A549 (cell line): ENCODE measurements at regions not wholly inside any gene's neighbourhood (a gene's known extent, or its start where the extent isn't known, plus 50 kb on each side); places are given as distances from the start of the nearest gene placed in this dataset.
A peak's percentile ranks its signal among the peaks of the same experiment; 100 is the strongest.
"Not testable (repeated sequence)": the region's sequence is repeated elsewhere in the genome, so short reads cannot be mapped to it uniquely, and the experiment has no call there.

Experiments
- ATAC-seq, 2 experiments: fragments of 200-7000 bp in 1 of 2; fragments of >200 bp in 1 of 2; cut with Nextera tagmentation in 1 of 2; cut with Tn5 transposase in 1 of 2; 3 replicates each; pipeline versions ENCODE4 v1.8.0 to v1.9.1; 2018 to 2020; ENCODE audit warnings: mild to moderate bottlenecking in 1 of 2, moderate library complexity in 1 of 2
- CTCF ChIA-PET: fragments of 300-600 bp; sonication (Branson Sonifier 250); formaldehyde crosslinking; extraction: SDS; loops from one replicate; lab custom pipeline; 2021; ENCODE audit warnings: antibody characterized with exemption, inconsistent platforms; lab: Yijun Ruan, JAX
- POLR2A ChIA-PET: fragments of 350-600 bp; formaldehyde crosslinking; extraction: SDS; loops from one replicate; lab custom pipeline; 2021; ENCODE audit warnings: antibody characterized with exemption, inconsistent platforms; lab: Yijun Ruan, JAX
- DNase-seq, 2 experiments: peaks; one replicate each; pipeline versions ENCODE4 v3.0.0 to v3.0.0-alpha.2; 2011 to 2016; ENCODE audit warnings: low read depth in 1 of 2, low spot score in 1 of 2
- FAIRE-seq: peaks from 2 replicates; lab custom pipeline; 2011; peaks lifted over from hg19 to GRCh38; lab: Jason Lieb, UNC
- H3K27ac ChIP-seq, 2 experiments: fragments of >200 bp; sonication (Bioruptor Twin); formaldehyde crosslinking; 3 replicates each; pipeline ENCODE4 v1.5.1; 2016 to 2017
- H3K4me1 ChIP-seq: fragments of >200 bp; sonication (Bioruptor Twin); formaldehyde crosslinking; 3 replicates; pipeline ENCODE4 v1.6.1; 2016
- H3K4me2 ChIP-seq: fragments of >200 bp; sonication (Bioruptor Twin); formaldehyde crosslinking; 3 replicates; pipeline ENCODE4 v1.6.1; 2016
- H3K4me3 ChIP-seq: fragments of >200 bp; sonication (Bioruptor Twin); formaldehyde crosslinking; 3 replicates; pipeline ENCODE4 v1.5.1; 2016
- H3K9me3 ChIP-seq: fragments of >200 bp; sonication (Bioruptor Twin); formaldehyde crosslinking; 3 replicates; pipeline ENCODE4 v1.6.1; 2016
- CBX8 ChIP-seq: fragments of 200-600 bp; sonication (generic); IDR thresholded peaks from 2 replicates; pipeline ENCODE4 v1.6.1; 2016
- EHF ChIP-seq: fragments of 250-450 bp; sonication (Bioruptor Pico); IDR thresholded peaks from 2 replicates; pipeline ENCODE4 v1.5.0; 2020; ENCODE audit warnings: mild to moderate bottlenecking
- FOSL2 ChIP-seq, 2 experiments: fragments of 450-650 bp in 1 of 2; fragments of >200 bp in 1 of 2; sonication (Bioruptor Twin) in 1 of 2; formaldehyde crosslinking; IDR thresholded peaks; 2 replicates each; pipeline versions ENCODE4 v1.5.0 to v1.6.1; 2016 to 2020; ENCODE audit warnings: mild to moderate bottlenecking in 1 of 2, moderate library complexity in 1 of 2
- GATA3 ChIP-seq: IDR thresholded peaks from 2 replicates; pipeline ENCODE4 v1.6.1; 2012; ENCODE audit warnings: borderline replicate concordance
- HDAC2 ChIP-seq: fragments of 200-600 bp; sonication (generic); IDR thresholded peaks from 2 replicates; pipeline ENCODE4 v1.6.1; 2016
- HOXB13 ChIP-seq: fragments of 250-450 bp; sonication (Bioruptor Pico); IDR thresholded peaks from 2 replicates; pipeline ENCODE4 v1.5.0; 2020; ENCODE audit warnings: low read depth, mild to moderate bottlenecking, moderate library complexity
- MAZ ChIP-seq: fragments of 150-350 bp; IDR thresholded peaks from 2 replicates; pipeline ENCODE4 v1.6.1; 2014; ENCODE audit warnings: antibody characterized with exemption, low read depth, low read length, borderline replicate concordance
- MYC ChIP-seq: IDR thresholded peaks from 2 replicates; pipeline ENCODE4 v1.6.1; 2012; ENCODE audit warnings: mild to moderate bottlenecking, inconsistent platforms, low read length, improper control_type of control experiment, borderline replicate concordance
- RCOR1 ChIP-seq: fragments of 150-350 bp; IDR thresholded peaks from 2 replicates; pipeline ENCODE4 v1.6.1; 2014; ENCODE audit warnings: antibody characterized with exemption, low read length, low read depth
- RFX5 ChIP-seq: fragments of 450-650 bp; IDR thresholded peaks from 2 replicates; pipeline ENCODE4 v1.7.1; 2014; ENCODE audit warnings: antibody characterized with exemption, mild to moderate bottlenecking, moderate library complexity
- ZSCAN20 ChIP-seq: fragments of 250-450 bp; sonication (Bioruptor Pico); IDR thresholded peaks from 2 replicates; pipeline ENCODE4 v1.8.0; 2022; ENCODE audit warnings: mild to moderate bottlenecking, moderate library complexity
- WGBS: methylation state at CpG from one replicate; pipeline ENCODE4 v1.1.6; 2017; ENCODE audit errors: missing lambda C conversion rate; 5-methylcytosine and 5-hydroxymethylcytosine counted together
- TF ChIP-seq, protein P1 (sequence below): fragments of >200 bp; sonication (Bioruptor Twin); formaldehyde crosslinking; IDR thresholded peaks from 2 replicates; pipeline ENCODE4 v1.6.1; 2016
- TF ChIP-seq, protein P2 (sequence below): fragments of 250-450 bp; sonication (Bioruptor Pico); IDR thresholded peaks from 2 replicates; pipeline ENCODE4 v1.5.0; 2021; ENCODE audit warnings: mild to moderate bottlenecking, moderate library complexity, borderline replicate concordance
- TF ChIP-seq, protein P3 (sequence below): fragments of 250-450 bp; sonication (Bioruptor Pico); IDR thresholded peaks from 2 replicates; pipeline ENCODE4 v1.5.0; 2020; ENCODE audit warnings: low read depth, mild to moderate bottlenecking, moderate library complexity
- TF ChIP-seq, protein P4 (sequence below): fragments of 200-600 bp; sonication (generic); IDR thresholded peaks from 2 replicates; pipeline ENCODE4 v1.6.1; 2016; ENCODE audit warnings: antibody characterized with exemption, mild to moderate bottlenecking, moderate library complexity

DNA sequence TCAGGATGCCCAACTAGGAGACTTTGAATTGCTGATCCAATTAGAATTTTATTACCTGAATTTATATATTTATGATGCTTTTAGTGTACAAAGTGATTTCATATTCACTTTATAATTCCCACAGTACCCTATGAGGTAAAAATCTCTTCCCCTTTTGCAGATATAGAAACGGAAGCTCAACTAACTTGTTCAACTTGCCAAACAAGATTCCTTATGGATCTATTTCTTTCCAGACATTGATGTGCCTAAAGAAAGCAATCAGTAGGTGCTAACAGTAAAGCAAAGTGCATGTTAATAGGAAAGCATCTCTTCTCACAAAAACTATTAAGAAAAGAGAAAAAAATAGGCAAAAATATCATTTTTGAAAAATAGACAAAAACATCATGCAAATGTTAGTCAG, 65.9 kb upstream of the PPP1R12A start:
- WGBS: 73% methylated on average over 1 of the region's 1 CpG
- Histone ChIP-seq H3K4me1 (no peaks in the 10 kb centered on the region), H3K27ac (no peak overlapping the region)
- FAIRE-seq: no peak
- TF ChIP-seq, protein P1, sequence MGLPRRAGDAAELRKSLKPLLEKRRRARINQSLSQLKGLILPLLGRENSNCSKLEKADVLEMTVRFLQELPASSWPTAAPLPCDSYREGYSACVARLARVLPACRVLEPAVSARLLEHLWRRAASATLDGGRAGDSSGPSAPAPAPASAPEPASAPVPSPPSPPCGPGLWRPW: no peak
- TF ChIP-seq, protein P2, sequence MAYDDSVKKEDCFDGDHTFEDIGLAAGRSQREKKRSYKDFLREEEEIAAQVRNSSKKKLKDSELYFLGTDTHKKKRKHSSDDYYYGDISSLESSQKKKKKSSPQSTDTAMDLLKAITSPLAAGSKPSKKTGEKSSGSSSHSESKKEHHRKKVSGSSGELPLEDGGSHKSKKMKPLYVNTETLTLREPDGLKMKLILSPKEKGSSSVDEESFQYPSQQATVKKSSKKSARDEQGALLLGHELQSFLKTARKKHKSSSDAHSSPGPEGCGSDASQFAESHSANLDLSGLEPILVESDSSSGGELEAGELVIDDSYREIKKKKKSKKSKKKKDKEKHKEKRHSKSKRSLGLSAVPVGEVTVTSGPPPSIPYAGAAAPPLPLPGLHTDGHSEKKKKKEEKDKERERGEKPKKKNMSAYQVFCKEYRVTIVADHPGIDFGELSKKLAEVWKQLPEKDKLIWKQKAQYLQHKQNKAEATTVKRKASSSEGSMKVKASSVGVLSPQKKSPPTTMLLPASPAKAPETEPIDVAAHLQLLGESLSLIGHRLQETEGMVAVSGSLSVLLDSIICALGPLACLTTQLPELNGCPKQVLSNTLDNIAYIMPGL (CRISPR knock-in tag): no peak
- TF ChIP-seq ZSCAN20 (CRISPR knock-in tag): no peak
- no peak for TF ChIP-seq HDAC2
- no peak for TF ChIP-seq MYC
- TF ChIP-seq, all 56 proteins: peak for 0
- no peak overlapping the region for H3K4me2 ChIP-seq
- ChIA-PET CTCF (no interaction called here), POLR2A (no interaction called here)
- no peak for ATAC-seq
- no peak overlapping the region for H3K4me3 ChIP-seq
- H3K9me3 ChIP-seq: no peaks in the 10 kb centered on the region
- no peak for DNase-seq

DNA sequence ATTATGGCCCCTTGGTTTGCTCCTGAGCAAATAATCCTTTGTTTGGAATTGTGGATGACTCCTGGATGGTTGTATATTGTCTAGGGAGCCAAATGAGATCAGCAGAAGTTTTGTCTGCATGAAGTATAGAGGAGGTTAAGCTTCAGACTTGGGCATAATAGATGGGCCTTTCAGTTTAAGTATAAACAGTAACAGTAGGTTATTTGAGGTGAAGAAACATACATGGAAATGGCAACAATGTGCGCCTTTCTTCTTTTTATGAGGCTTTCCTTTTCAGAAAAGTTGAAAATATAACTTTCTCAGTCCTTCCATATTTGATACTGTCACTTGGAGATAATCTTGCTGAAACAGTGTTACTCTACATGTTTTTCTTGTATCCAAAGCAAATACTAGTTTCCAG, 63.7 kb upstream of the PPP1R12A start:
- Histone ChIP-seq H3K27ac (no peak overlapping the region), H3K4me3 (no peak overlapping the region), H3K4me1 (no peaks in the 10 kb centered on the region), H3K4me2 (no peak overlapping the region), H3K9me3 (no peaks in the 10 kb centered on the region)
- 92% methylated on average over 1 of the region's 1 CpG for whole genome bisulfite sequencing
- ChIA-PET CTCF (interaction anchor here (1.1 kb wide), 1 partner anchor 11 kb away, joined by 3 read pairs; no protein-coding TSS in a partner anchor), POLR2A (no interaction called here)
- ATAC-seq: no peak
- FAIRE-seq: no peak
- no peak for DNase-seq
- TF ChIP-seq, protein P3, sequence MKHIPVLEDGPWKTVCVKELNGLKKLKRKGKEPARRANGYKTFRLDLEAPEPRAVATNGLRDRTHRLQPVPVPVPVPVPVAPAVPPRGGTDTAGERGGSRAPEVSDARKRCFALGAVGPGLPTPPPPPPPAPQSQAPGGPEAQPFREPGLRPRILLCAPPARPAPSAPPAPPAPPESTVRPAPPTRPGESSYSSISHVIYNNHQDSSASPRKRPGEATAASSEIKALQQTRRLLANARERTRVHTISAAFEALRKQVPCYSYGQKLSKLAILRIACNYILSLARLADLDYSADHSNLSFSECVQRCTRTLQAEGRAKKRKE: no peak
- no peak for TF ChIP-seq EHF (CRISPR knock-in tag)
- TF ChIP-seq, protein P4, sequence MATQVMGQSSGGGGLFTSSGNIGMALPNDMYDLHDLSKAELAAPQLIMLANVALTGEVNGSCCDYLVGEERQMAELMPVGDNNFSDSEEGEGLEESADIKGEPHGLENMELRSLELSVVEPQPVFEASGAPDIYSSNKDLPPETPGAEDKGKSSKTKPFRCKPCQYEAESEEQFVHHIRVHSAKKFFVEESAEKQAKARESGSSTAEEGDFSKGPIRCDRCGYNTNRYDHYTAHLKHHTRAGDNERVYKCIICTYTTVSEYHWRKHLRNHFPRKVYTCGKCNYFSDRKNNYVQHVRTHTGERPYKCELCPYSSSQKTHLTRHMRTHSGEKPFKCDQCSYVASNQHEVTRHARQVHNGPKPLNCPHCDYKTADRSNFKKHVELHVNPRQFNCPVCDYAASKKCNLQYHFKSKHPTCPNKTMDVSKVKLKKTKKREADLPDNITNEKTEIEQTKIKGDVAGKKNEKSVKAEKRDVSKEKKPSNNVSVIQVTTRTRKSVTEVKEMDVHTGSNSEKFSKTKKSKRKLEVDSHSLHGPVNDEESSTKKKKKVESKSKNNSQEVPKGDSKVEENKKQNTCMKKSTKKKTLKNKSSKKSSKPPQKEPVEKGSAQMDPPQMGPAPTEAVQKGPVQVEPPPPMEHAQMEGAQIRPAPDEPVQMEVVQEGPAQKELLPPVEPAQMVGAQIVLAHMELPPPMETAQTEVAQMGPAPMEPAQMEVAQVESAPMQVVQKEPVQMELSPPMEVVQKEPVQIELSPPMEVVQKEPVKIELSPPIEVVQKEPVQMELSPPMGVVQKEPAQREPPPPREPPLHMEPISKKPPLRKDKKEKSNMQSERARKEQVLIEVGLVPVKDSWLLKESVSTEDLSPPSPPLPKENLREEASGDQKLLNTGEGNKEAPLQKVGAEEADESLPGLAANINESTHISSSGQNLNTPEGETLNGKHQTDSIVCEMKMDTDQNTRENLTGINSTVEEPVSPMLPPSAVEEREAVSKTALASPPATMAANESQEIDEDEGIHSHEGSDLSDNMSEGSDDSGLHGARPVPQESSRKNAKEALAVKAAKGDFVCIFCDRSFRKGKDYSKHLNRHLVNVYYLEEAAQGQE: no peak
- TF ChIP-seq RFX5: no peak
- TF ChIP-seq HOXB13: no peak
- TF ChIP-seq CBX8: no peak
- no peak for TF ChIP-seq FOSL2 (IDR thresholded peaks at IDR 0.05)
- no peak for TF ChIP-seq FOSL2 (CRISPR knock-in tag; IDR thresholded peaks at IDR 0.05)
- TF ChIP-seq, protein P2 (CRISPR knock-in tag): no peak

DNA sequence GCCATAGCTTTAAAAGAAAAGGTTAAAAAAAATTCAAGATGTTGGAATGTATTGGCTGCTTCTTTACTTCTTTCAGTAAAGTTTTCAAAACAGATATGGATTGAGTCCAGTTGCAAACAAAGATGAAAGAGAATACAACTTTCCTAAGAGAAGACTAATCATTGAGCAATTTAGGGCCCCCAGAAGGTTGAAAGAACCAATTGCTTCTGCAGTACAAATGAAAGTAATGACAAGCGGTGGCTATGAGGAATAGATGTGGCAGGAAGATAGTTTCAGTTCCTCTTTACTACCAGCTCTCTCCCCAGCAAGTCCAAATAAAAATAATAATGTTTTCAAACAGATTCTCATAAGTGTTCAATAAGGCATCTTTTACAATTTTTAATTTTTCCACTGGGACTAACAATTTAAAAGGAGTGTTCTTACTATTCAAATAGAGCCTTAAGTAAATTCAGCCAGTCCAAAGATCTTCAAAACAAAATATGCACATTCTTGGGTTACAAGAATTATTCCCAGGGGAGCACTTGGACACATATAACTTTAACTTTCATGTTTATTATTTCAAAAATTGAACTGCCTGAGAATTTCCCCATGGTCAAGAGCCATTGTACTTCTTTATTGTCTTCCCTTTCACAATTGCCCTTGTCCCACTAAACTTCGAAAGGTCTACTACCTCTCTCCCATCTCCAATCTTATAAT, 62.3 kb upstream of the PPP1R12A start:
- H3K27ac ChIP-seq: no peak overlapping the region
- WGBS: 81% methylated on average over 2 of the region's 2 CpGs
- FAIRE-seq (no peak), ATAC-seq (no peak), DNase-seq (no peak)
- no peaks in the 10 kb centered on the region for H3K4me1 ChIP-seq
- TF ChIP-seq MAZ: no peak
- TF ChIP-seq, protein P3: no peak
- TF ChIP-seq GATA3: no peak
- no peak for TF ChIP-seq FOSL2 (IDR thresholded peaks at IDR 0.05)
- TF ChIP-seq FOSL2 (CRISPR knock-in tag; IDR thresholded peaks at IDR 0.05): no peak
- no peak for TF ChIP-seq RCOR1
- no peak overlapping the region for H3K4me2 ChIP-seq
- ChIA-PET POLR2A (no interaction called here), CTCF (no interaction called here)
- H3K4me3 ChIP-seq: no peak overlapping the region
- no peaks in the 10 kb centered on the region for H3K9me3 ChIP-seq

DNA sequence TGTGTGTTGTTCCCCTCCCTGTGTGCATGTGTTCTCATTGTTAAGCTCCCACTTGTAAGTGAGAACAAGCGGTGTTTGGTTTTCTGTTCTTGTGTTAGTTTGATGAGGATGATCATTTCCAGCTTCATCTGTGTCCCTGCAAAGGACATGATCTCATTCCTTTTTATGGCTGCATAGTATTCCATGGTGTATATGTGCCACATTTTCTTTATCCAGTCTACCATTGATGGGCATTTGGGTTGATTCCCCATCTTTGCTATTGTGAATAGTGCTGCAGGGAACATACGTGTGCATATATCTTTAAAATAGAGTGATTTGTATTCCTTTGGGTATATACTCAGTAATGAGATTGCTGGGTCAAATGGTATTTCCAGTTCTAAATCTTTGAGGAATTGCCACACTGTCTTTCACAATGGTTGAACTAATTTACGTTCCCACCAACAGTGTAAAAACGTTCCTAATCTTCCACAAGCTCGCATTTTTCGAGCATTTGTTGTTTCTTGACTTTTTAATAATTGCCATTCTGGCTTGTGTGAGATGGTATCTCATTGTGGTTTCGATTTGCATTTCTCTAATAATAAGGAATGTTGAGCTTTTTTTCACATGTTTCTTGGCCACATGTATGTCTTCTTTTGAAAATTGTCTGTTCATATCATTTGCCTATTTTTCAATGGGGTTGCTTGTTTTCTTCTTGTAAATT, 60.6 kb upstream of the PPP1R12A start:
- H3K4me1 ChIP-seq, H3K9me3 ChIP-seq, DNase-seq, ATAC-seq, H3K4me3 ChIP-seq, H3K4me2 ChIP-seq, H3K27ac ChIP-seq, CTCF ChIA-PET, POLR2A ChIA-PET: not testable (repeated sequence)
- peak; percentile 32 for FAIRE-seq
- 44% methylated on average over 7 of the region's 7 CpGs for WGBS
